CD14-positive monocyte (primary cell): ENCODE measurements at regions not wholly inside any gene's neighbourhood (a gene's known extent, or its start where the extent isn't known, plus 50 kb on each side); places are given as distances from the start of the nearest gene placed in this dataset.
"Not testable (repeated sequence)": the region's sequence is repeated elsewhere in the genome, so short reads cannot be mapped to it uniquely, and the experiment has no call there.

Source experiments
- DNase-seq, 3 donors: peaks; one replicate each; pipeline ENCODE4 v3.0.0-alpha.2; 2011 to 2022
- H2AFZ ChIP-seq: 2 replicates; pipeline ENCODE4 v1.6.0; 2012; ENCODE audit warnings: mild to moderate bottlenecking, low read depth, low read length, inconsistent platforms; ENCODE audit not compliant: insufficient read depth, poor library complexity, severe bottlenecking
- H3K27ac ChIP-seq, 2 donors: 1 replicate in 1 of 2; 2 replicates in 1 of 2; pipeline ENCODE4 v1.5.1; 2012 to 2013; ENCODE audit warnings: low read length in 2 of 2, control low read depth in 1 of 2, inconsistent platforms in 1 of 2, low read depth in 1 of 2, mild to moderate bottlenecking in 1 of 2
- H3K27me3 ChIP-seq, 2 donors: one replicate each; pipeline versions ENCODE4 v1.6.0 to v1.6.1; 2011 to 2013; ENCODE audit warnings: low read length in 2 of 2; ENCODE audit not compliant: control insufficient read depth in 2 of 2, insufficient read depth in 2 of 2
- H3K36me3 ChIP-seq, 2 donors: replicated peaks in 1 of 2; 1 replicate in 1 of 2; 2 replicates in 1 of 2; pipeline versions ENCODE4 v1.5.1 to v1.6.1; 2012 to 2013; ENCODE audit warnings: low read length in 2 of 2, control low read depth in 1 of 2, inconsistent platforms in 1 of 2, mild to moderate bottlenecking in 1 of 2; ENCODE audit not compliant: insufficient read depth in 2 of 2, control insufficient read depth in 1 of 2
- H3K4me1 ChIP-seq, 2 donors: 1 replicate in 1 of 2; 2 replicates in 1 of 2; pipeline versions ENCODE4 v1.5.1 to v1.6.1; 2012 to 2013; ENCODE audit warnings: low read length in 2 of 2, control low read depth in 1 of 2, inconsistent platforms in 1 of 2, mild to moderate bottlenecking in 1 of 2, moderate library complexity in 1 of 2; ENCODE audit not compliant: insufficient read depth in 2 of 2, control insufficient read depth in 1 of 2
- H3K4me2 ChIP-seq: replicated peaks from 2 replicates; pipeline ENCODE3; 2012; ENCODE audit warnings: low read length, moderate library complexity, mild to moderate bottlenecking; ENCODE audit not compliant: poor library complexity, severe bottlenecking; ENCODE audit errors: extremely low read depth
- H3K4me3 ChIP-seq, 3 experiments: fragments of 200-600 bp in 1 of 3; sonication (generic) in 1 of 3; replicated peaks in 1 of 3; 1 replicate in 2 of 3; 2 replicates in 1 of 3; pipeline ENCODE4 v1.5.1; 2011 to 2013; ENCODE audit warnings: low read length in 3 of 3, mild to moderate bottlenecking in 3 of 3, control low read depth in 2 of 3, low read depth in 2 of 3, inconsistent platforms in 1 of 3, moderate library complexity in 1 of 3
- H3K79me2 ChIP-seq: 2 replicates; pipeline ENCODE4 v1.6.0; 2012; ENCODE audit warnings: mild to moderate bottlenecking, control low read depth, inconsistent platforms, low read length, moderate library complexity; ENCODE audit not compliant: insufficient read depth
- H3K9ac ChIP-seq: 2 replicates; pipeline ENCODE4 v1.6.0; 2017; ENCODE audit warnings: low read length, mild to moderate bottlenecking; ENCODE audit not compliant: insufficient read depth, poor library complexity, severe bottlenecking
- H3K9me3 ChIP-seq, 2 donors: replicated peaks in 1 of 2; 1 replicate in 1 of 2; 2 replicates in 1 of 2; pipeline versions ENCODE4 v1.5.1 to v1.6.1; 2012 to 2013; ENCODE audit warnings: low read length in 2 of 2, control low read depth in 1 of 2; ENCODE audit not compliant: control insufficient read depth in 1 of 2, insufficient read depth in 1 of 2
- H4K20me1 ChIP-seq: 2 replicates; pipeline ENCODE4 v1.6.0; 2012; ENCODE audit warnings: mild to moderate bottlenecking, low read length, control low read depth, moderate library complexity; ENCODE audit not compliant: insufficient read depth
- H3K27ac Mint-ChIP-seq, 7 donors: one replicate each; pipeline ENCODE4 v1.8.0; 2020; ENCODE audit warnings: mild to moderate bottlenecking in 7 of 7, mixed read lengths in 7 of 7, moderate library complexity in 6 of 7, inconsistent platforms in 2 of 7
- H3K27me3 Mint-ChIP-seq, 3 donors: one replicate each; pipeline ENCODE4 v1.8.0; 2021 to 2022; ENCODE audit warnings: low read depth in 3 of 3, mild to moderate bottlenecking in 3 of 3, mixed read lengths in 3 of 3, moderate library complexity in 3 of 3, inconsistent platforms in 1 of 3
- H3K36me3 Mint-ChIP-seq, 2 donors: one replicate each; pipeline ENCODE4 v1.8.0; 2020; ENCODE audit warnings: mixed read lengths in 2 of 2, inconsistent platforms in 1 of 2, mild to moderate bottlenecking in 1 of 2
- H3K4me1 Mint-ChIP-seq: one replicate; pipeline ENCODE4 v1.8.0; 2020; ENCODE audit warnings: mild to moderate bottlenecking, mixed read lengths
- H3K4me3 Mint-ChIP-seq, 2 donors: one replicate each; pipeline ENCODE4 v1.8.0; 2020; ENCODE audit warnings: mild to moderate bottlenecking in 2 of 2, mixed read lengths in 2 of 2, moderate library complexity in 1 of 2
- H3K9me3 Mint-ChIP-seq, 7 donors: one replicate each; pipeline ENCODE4 v1.8.0; 2020 to 2022; ENCODE audit warnings: mixed read lengths in 7 of 7, mild to moderate bottlenecking in 6 of 7, moderate library complexity in 6 of 7, inconsistent platforms in 2 of 7
- CTCF ChIP-seq: fragments of 200-600 bp; IDR thresholded peaks from one replicate; pipeline ENCODE4 v1.8.0; 2022; ENCODE audit warnings: antibody characterized with exemption, mild to moderate bottlenecking
- WGBS: methylation state at CpG from one replicate; pipeline ENCODE4 v1.1.5; 2013; ENCODE audit warnings: missing lambda C conversion rate; ENCODE audit not compliant: insufficient coverage; 5-methylcytosine and 5-hydroxymethylcytosine counted together
- intact Hi-C, 2 donors: fragments of 100-400 bp; cut with micrococcal nuclease; formaldehyde crosslinking; loops; one replicate each; pipeline versions ENCODE4 v1.15.0 to v1.15.1; 2023

DNA sequence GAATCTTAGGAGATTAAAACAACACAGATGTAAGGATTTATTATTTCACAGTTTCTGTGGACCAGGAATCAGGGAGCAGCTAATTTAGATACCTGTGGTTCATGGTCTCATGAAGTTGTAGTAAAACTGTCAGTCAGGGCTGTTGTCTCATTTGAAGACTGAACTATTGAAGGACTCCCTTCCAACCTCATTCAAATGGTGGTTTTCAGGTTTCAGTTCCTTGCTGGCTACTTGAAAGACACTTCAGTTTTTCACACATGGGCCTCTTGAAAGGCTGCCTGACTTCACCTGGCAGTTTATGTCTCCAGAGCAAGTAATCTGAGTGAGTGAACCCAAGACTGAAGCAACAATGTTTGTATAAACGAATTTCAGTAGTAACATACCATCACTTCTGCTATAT lies 915.9 kb downstream of the PLA2G4A start:
- H3K27ac Mint-ChIP-seq, result no peak overlapping the region
- Histone ChIP-seq H3K4me1 (no peaks in the 10 kb centered on the region), H3K9me3 (peaks cover 4 to 8% of the 10 kb centered on the region in 2 donors), H4K20me1 (no peaks in the 10 kb centered on the region), H3K4me3 (no peak overlapping the region), H3K9ac (no peak overlapping the region), H3K27me3 (no peaks in the 10 kb centered on the region), H3K27ac (no peak overlapping the region), H3K4me2 (no peak overlapping the region), H2AFZ (no peak overlapping the region), H3K79me2 (no peaks in the 10 kb centered on the region), H3K36me3 (no peaks in the 10 kb centered on the region)
- WGBS, result no CpG with 5 or more reads among the region's 1 CpG
- intact Hi-C loops, result no loop called here
- H3K27me3 Mint-ChIP-seq, result peaks cover 0 to 2% (median 0%) of the 10 kb centered on the region in 3 donors
- DNase-seq, result no peak
- peaks cover 0 to 9% (median 3%) of the 10 kb centered on the region in 7 donors for H3K9me3 Mint-ChIP-seq
- no peak for TF ChIP-seq CTCF
- H3K36me3 Mint-ChIP-seq, result no peaks in the 10 kb centered on the region
- no peaks in the 10 kb centered on the region for H3K4me1 Mint-ChIP-seq
- H3K4me3 Mint-ChIP-seq, result no peak overlapping the region

GRCh38 chr1:187755536-187755935 lies 926.8 kb downstream of the PLA2G4A start:
- no peak for DNase-seq
- H3K4me1 Mint-ChIP-seq, result no peaks in the 10 kb centered on the region
- no peak for TF ChIP-seq CTCF
- Histone ChIP-seq H3K4me3 (no peak overlapping the region), H3K36me3 (no peaks in the 10 kb centered on the region), H4K20me1 (no peaks in the 10 kb centered on the region), H3K4me1 (no peaks in the 10 kb centered on the region), H3K9me3 (peaks cover 3 to 7% of the 10 kb centered on the region in 2 donors), H3K9ac (no peak overlapping the region), H3K27me3 (no peaks in the 10 kb centered on the region), H2AFZ (no peak overlapping the region), H3K79me2 (no peaks in the 10 kb centered on the region), H3K4me2 (no peak overlapping the region), H3K27ac (no peak overlapping the region)
- 63% methylated on average over 1 of the region's 2 CpGs for WGBS
- no peak overlapping the region for H3K4me3 Mint-ChIP-seq
- H3K9me3 Mint-ChIP-seq, result peaks cover 0 to 6% (median 1%) of the 10 kb centered on the region in 7 donors
- no peaks in the 10 kb centered on the region for H3K27me3 Mint-ChIP-seq
- H3K27ac Mint-ChIP-seq, result no peak overlapping the region
- H3K36me3 Mint-ChIP-seq, result no peaks in the 10 kb centered on the region
- intact Hi-C loops, result no loop called here

- H4K20me1 ChIP-seq, intact Hi-C loops, H3K27me3 ChIP-seq, H3K4me3 Mint-ChIP-seq, H3K4me2 ChIP-seq, H3K4me1 Mint-ChIP-seq, DNase-seq, H3K9me3 ChIP-seq, H3K4me1 ChIP-seq, H3K27ac ChIP-seq, H3K79me2 ChIP-seq, H3K9me3 Mint-ChIP-seq, H3K27ac Mint-ChIP-seq, H3K36me3 Mint-ChIP-seq, H3K36me3 ChIP-seq, H3K4me3 ChIP-seq, H3K27me3 Mint-ChIP-seq, H3K9ac ChIP-seq, H2AFZ ChIP-seq: not testable (repeated sequence)
- no CpG with 5 or more reads among the region's 1 CpG for WGBS
These were observed 927.9 kb downstream of the PLA2G4A start for GRCh38 chr1:187756684-187757083.
